Caco-2 (cell line): ENCODE measurements at regions not wholly inside any gene's neighbourhood (a gene's known extent, or its start where the extent isn't known, plus 50 kb on each side); places are given as distances from the start of the nearest gene placed in this dataset.

Experiments used
- BruUV-seq: library from RNA; stranded (reverse); fragments of 400-500 nt; replicated peaks from 2 replicates; lab custom pipeline; 2021; lab: Mats Ljungman, UMichigan
- CTCF ChIA-PET: fragments of 300-600 bp; sonication (Branson Sonifier 250); formaldehyde crosslinking; loops from one replicate; lab custom pipeline; 2022; ENCODE audit warnings: antibody characterized with exemption; lab: Charles Lee
- POLR2A ChIA-PET: fragments of 300-600 bp; sonication (Branson Sonifier 250); formaldehyde crosslinking; loops from one replicate; lab custom pipeline; 2022; ENCODE audit warnings: antibody characterized with exemption; lab: Charles Lee
- DNase-seq, 2 experiments: peaks; one replicate each; pipeline versions ENCODE4 v3.0.0 to v3.0.0-alpha.2; 2020 to 2022
- H3K27me3 ChIP-seq: replicated peaks from 2 replicates; pipeline ENCODE4 v1.6.0; 2011; ENCODE audit warnings: low read length; ENCODE audit not compliant: control insufficient read depth, insufficient read depth
- H3K36me3 ChIP-seq: 2 replicates; pipeline ENCODE4 v1.5.1; 2011; ENCODE audit warnings: low read length; ENCODE audit not compliant: control insufficient read depth, insufficient read depth
- H3K4me1 ChIP-seq: fragments of 250-450 bp; sonication (Bioruptor Pico); 2 replicates; pipeline ENCODE4 v1.5.1; 2020; ENCODE audit warnings: mild to moderate bottlenecking
- H3K4me3 ChIP-seq: 2 replicates; pipeline ENCODE4 v1.5.1; 2011; ENCODE audit warnings: low read depth, mild to moderate bottlenecking, control low read depth, low read length
- H3K9me3 ChIP-seq: fragments of 250-450 bp; sonication (Bioruptor Pico); 2 replicates; pipeline ENCODE4 v1.5.1; 2020; ENCODE audit warnings: mild to moderate bottlenecking, moderate library complexity
- H3K27ac Mint-ChIP-seq: one replicate; pipeline ENCODE4 v1.8.0; 2022; ENCODE audit warnings: mixed read lengths; ENCODE audit not compliant: unreplicated experiment
- H3K27me3 Mint-ChIP-seq: one replicate; pipeline ENCODE4 v1.8.0; 2022; ENCODE audit warnings: mixed read lengths; ENCODE audit not compliant: insufficient read depth, unreplicated experiment
- H3K36me3 Mint-ChIP-seq: one replicate; pipeline ENCODE4 v1.8.0; 2022; ENCODE audit warnings: mild to moderate bottlenecking, mixed read lengths; ENCODE audit not compliant: insufficient read depth, unreplicated experiment
- H3K4me1 Mint-ChIP-seq: one replicate; pipeline ENCODE4 v1.8.0; 2022; ENCODE audit warnings: low read depth, mixed read lengths; ENCODE audit not compliant: unreplicated experiment
- H3K4me3 Mint-ChIP-seq: one replicate; pipeline ENCODE4 v1.8.0; 2022; ENCODE audit warnings: mild to moderate bottlenecking, moderate library complexity, mixed read lengths; ENCODE audit not compliant: unreplicated experiment
- H3K9me3 Mint-ChIP-seq: one replicate; pipeline ENCODE4 v1.8.0; 2022; ENCODE audit warnings: mixed read lengths; ENCODE audit not compliant: unreplicated experiment
- intact Hi-C: fragments of 100-400 bp; cut with micrococcal nuclease; formaldehyde crosslinking; loops from one replicate; pipeline ENCODE4 v1.10.0; 2022; ENCODE audit not compliant: unreplicated experiment
- TF ChIP-seq, protein P1 (sequence below), 2 experiments: fragments of 200-600 bp in 1 of 2; IDR thresholded peaks; 1 replicate in 1 of 2; 2 replicates in 1 of 2; pipeline versions ENCODE4 v1.5.1 to v1.8.0; 2011 to 2022; ENCODE audit warnings: antibody characterized with exemption in 1 of 2, control low read depth in 1 of 2, inconsistent platforms in 1 of 2, low read depth in 1 of 2, low read length in 1 of 2, mild to moderate bottlenecking in 1 of 2, moderate library complexity in 1 of 2; ENCODE audit not compliant: insufficient read depth in 1 of 2, severe bottlenecking in 1 of 2, unreplicated experiment in 1 of 2

- H3K36me3 ChIP-seq = no peaks in the 10 kb centered on the region
- H3K4me3 Mint-ChIP-seq = no peak overlapping the region
- H3K27me3 ChIP-seq = no peaks in the 10 kb centered on the region
- no peaks in the 10 kb centered on the region for H3K36me3 Mint-ChIP-seq
- no TSS peak for BruUV-seq
- H3K27ac Mint-ChIP-seq = no peak overlapping the region
- no peaks in the 10 kb centered on the region for H3K27me3 Mint-ChIP-seq
- TF ChIP-seq, protein P1, sequence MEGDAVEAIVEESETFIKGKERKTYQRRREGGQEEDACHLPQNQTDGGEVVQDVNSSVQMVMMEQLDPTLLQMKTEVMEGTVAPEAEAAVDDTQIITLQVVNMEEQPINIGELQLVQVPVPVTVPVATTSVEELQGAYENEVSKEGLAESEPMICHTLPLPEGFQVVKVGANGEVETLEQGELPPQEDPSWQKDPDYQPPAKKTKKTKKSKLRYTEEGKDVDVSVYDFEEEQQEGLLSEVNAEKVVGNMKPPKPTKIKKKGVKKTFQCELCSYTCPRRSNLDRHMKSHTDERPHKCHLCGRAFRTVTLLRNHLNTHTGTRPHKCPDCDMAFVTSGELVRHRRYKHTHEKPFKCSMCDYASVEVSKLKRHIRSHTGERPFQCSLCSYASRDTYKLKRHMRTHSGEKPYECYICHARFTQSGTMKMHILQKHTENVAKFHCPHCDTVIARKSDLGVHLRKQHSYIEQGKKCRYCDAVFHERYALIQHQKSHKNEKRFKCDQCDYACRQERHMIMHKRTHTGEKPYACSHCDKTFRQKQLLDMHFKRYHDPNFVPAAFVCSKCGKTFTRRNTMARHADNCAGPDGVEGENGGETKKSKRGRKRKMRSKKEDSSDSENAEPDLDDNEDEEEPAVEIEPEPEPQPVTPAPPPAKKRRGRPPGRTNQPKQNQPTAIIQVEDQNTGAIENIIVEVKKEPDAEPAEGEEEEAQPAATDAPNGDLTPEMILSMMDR (IDR thresholded peaks at IDR 0.05; ENCODE audit: insufficient read depth in 1 of 2, low read depth in 1 of 2, low read length in 1 of 2, severe bottlenecking in 1 of 2, unreplicated experiment in 1 of 2) = no peak
- POLR2A ChIA-PET = no interaction called here
- intact Hi-C loops = no loop called here
- no peaks in the 10 kb centered on the region for H3K4me1 Mint-ChIP-seq
- no peaks in the 10 kb centered on the region for H3K9me3 ChIP-seq
- H3K9me3 Mint-ChIP-seq = no peaks in the 10 kb centered on the region
- CTCF ChIA-PET = interaction anchor here (0.6 kb wide), 1 partner anchor 367 kb away, joined by 4 read pairs; no protein-coding TSS in a partner anchor
- H3K4me3 ChIP-seq = no peak overlapping the region
- DNase-seq = no peak
- no peaks in the 10 kb centered on the region for H3K4me1 ChIP-seq
Observed at GRCh38 chr13:104843401-104843800, 1692.1 kb downstream of the EFNB2 start.

GRCh38 chr13:104841110-104841509 is 1694.4 kb downstream of the EFNB2 start:
- Histone ChIP-seq H3K4me1 (no peaks in the 10 kb centered on the region), H3K9me3 (no peaks in the 10 kb centered on the region), H3K36me3 (no peaks in the 10 kb centered on the region), H3K4me3 (no peak overlapping the region), H3K27me3 (no peaks in the 10 kb centered on the region)
- TF ChIP-seq, protein P1 (IDR thresholded peaks at IDR 0.05; ENCODE audit: insufficient read depth in 1 of 2, low read depth in 1 of 2, low read length in 1 of 2, severe bottlenecking in 1 of 2, unreplicated experiment in 1 of 2) = no peak
- Mint-ChIP-seq H3K9me3 (no peaks in the 10 kb centered on the region), H3K27me3 (peaks cover 6% of the 10 kb centered on the region), H3K4me1 (no peaks in the 10 kb centered on the region), H3K4me3 (no peak overlapping the region), H3K36me3 (no peaks in the 10 kb centered on the region), H3K27ac (no peak overlapping the region)
- intact Hi-C loops = no loop called here
- BruUV-seq = no TSS peak
- POLR2A ChIA-PET = no interaction called here
- CTCF ChIA-PET = no interaction called here
- DNase-seq = no peak

GRCh38 chr13:104837756-104838155 is 1697.7 kb downstream of the EFNB2 start:
- intact Hi-C loops = no loop called here
- Mint-ChIP-seq H3K36me3 (no peaks in the 10 kb centered on the region), H3K27ac (no peak overlapping the region), H3K27me3 (peaks cover 6% of the 10 kb centered on the region), H3K4me3 (no peak overlapping the region), H3K9me3 (no peaks in the 10 kb centered on the region), H3K4me1 (no peaks in the 10 kb centered on the region)
- ChIA-PET POLR2A (no interaction called here), CTCF (no interaction called here)
- Histone ChIP-seq H3K27me3 (no peaks in the 10 kb centered on the region), H3K36me3 (no peaks in the 10 kb centered on the region), H3K4me3 (no peak overlapping the region), H3K4me1 (no peaks in the 10 kb centered on the region), H3K9me3 (no peaks in the 10 kb centered on the region)
- TF ChIP-seq, protein P1 (IDR thresholded peaks at IDR 0.05; ENCODE audit: insufficient read depth in 1 of 2, low read depth in 1 of 2, low read length in 1 of 2, severe bottlenecking in 1 of 2, unreplicated experiment in 1 of 2) = no peak
- DNase-seq = no peak
- no TSS peak for BruUV-seq
